SW 1271 (cell line): ENCODE measurements at regions not wholly inside any gene's neighbourhood (a gene's known extent, or its start where the extent isn't known, plus 50 kb on each side); places are given as distances from the start of the nearest gene placed in this dataset.
"Not testable (repeated sequence)": the region's sequence is repeated elsewhere in the genome, so short reads cannot be mapped to it uniquely, and the experiment has no call there.

Experiments used
- DNase-seq, 2 experiments: peaks; one replicate each; lab custom pipeline; 2025; lab: John Stamatoyannopoulos, UW

DNA sequence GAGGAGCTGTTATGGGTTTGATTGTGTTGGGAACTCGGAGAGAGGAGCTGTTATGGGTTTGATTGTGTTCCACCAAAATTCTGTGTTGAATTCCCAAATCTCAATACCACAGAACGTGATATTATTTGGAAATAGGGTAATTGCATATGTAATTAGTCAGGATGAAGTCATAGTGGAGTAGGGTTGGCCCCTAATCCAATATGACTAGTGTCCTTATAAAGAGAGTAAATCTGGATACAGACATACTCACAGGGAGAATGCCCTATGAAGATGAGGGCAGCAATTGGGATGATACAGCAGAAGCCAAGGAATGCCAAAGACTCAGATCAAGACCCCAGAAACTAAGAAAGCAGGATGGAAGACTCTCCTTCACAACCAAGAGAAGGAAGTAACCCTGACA is 1023.2 kb upstream of the ZEB2 start:
- DNase-seq = no peak

DNA sequence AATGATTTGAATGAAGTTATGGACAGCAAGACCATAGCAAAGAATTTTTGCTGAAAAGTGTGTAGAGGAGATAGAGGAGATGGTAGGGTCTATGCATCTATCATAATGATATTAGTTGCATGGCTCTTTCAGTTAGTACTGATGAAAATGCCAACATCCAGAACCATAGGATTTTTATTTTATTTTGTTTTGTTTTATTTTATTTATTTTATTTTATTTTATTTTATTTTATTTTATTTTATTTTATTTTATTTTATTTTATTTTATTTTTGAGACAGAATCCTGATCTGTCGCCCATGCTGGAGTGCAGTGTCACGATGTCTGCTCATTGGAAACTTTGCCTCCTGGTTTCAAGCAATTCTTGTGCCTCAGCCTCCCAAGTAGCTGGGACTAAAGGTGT is 1021.1 kb upstream of the ZEB2 start:
- DNase-seq = no peak

DNA sequence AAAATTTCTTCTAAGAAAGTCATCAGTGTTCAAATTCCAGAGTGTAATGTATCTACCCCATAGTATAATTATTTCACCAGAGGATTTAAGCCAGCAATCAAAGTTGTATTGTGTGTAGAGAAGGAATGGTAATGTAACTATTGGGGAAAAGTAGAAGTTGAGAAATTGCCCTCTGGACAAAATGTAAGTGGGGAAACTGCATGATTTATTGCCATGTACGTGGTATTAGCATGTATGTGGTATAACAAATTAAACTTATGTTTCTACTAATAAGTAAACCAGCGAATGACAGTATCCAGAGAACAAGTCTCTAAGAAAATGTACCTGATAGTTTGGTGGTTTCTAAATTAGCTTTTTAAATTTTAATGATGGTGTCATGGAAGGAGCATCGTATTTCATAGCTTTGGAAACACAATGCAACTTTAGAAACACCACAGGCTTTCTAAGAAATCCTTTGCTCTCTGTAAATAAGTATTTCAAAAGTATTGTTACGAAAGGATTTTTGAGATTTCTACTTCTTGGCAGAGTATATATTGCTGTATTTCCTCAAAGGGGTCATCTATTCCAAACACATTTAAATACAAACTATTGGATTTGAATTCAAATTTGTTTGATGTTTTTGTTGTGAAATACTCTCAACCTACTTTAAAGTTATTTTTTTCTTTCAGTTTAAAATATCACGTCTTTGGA is 1018.9 kb upstream of the ZEB2 start:
- DNase-seq = no peak

DNA sequence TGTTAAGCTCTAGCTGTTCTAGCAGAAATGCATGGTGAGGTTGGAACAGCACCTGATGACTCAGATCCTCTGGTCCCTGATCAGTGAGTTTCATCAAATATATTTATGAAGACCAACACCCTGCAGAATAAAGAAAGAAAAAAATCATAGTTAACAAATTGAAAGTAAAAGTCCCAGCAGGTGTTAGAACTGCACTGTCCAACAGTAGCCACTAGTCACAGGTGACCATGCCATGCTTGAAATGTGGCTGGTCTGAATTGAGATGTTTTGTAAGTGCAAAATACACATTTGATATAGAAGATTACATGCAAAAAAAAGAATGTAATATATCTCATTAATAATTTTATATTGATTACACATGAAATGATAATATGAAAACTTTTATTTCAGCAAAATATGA is 1010.7 kb upstream of the ZEB2 start:
- DNase-seq = no peak

DNA sequence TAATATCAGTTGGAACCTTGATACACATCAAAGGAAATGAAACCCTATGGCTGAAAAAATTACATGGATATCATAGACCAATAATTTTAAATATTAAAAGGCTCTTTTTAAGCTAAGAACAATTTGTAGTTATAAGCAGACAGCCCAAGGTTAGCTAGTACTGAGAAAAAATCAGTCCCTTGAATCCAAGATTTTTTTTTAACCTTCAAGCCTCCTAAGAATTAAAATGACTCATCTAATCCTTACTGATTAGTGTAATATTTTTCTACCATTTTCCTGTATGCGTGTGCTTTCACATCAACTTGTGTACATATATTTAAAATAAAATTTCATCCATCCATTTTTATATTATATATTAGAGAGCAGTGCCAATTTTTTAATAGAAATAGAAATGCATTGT is 1004.9 kb upstream of the ZEB2 start:
- no peak for DNase-seq

DNA sequence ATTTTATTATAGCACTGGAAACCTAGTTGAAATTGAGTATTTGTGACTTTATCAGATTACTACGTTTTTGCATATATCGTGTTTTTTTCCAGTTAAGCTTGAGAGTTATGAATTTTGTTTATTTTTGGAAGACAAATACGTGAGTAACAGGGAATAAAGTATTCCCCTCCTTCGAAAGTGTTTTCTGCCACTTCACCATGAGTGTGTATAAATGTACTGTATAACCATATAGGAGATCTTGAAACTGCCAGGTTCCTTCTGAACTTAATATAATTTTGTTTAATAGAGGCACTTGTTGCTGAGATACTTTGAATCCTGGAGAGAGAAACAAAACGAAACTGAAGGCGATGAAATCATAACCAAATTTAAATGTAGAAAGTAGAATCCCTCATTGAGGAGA is 1004.4 kb upstream of the ZEB2 start:
- DNase-seq = no peak

DNA sequence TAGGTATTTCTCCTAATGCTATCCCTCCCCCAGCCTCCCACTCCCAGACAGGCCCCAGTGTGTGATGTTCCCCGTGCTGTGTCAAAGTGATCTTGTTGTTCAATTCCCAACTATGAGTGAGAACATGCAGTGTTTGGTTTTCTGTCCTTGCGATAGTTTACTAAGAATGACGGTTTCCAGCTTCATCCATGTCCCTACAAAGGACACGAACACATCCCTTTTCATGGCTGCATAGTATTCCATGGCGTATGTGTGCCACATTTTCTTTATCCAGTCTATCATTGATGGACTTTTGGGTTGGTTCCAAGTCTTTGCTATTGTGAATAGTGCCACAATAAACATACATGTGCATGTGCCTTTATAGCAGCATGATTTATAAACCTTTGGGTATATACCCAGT is 999.3 kb upstream of the ZEB2 start:
- not testable (repeated sequence) for DNase-seq

DNA sequence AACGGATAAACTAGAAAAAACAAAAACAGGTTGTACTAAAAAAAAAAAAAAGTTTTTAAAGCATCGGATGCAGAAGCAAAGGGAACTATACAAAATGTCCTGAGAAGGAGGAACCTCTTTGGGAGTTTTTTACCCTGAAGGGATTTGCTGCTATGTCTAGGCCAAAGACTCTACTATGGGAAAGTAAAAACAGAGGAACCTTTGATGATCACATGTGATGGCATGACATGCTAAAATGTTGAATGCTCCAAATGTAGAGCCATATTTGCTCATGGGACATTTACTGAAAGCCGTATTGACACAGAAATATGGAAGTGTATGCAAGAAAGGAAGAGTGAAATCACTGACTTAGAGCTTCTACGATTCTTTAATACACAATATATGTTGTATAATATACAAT is 992.0 kb upstream of the ZEB2 start:
- DNase-seq = no peak

DNA sequence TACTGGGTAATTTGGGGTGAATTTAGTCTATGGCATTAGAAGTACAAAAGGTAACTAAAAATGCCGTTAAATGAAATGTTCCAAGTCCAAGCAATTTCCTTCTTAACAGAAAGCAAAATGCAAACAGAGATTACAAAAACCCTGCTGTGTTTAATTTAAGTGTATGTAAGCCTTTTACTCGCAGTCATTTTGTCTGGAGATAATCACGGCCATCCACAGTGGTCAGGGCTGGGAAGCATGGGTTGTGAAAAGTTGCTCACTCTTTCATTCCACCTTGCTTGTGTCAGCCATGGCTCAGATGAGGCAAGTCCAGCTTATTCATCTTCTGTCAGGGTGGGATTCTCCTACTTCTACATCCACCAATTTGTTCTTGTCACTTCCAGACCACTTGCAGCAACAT is 983.6 kb upstream of the ZEB2 start:
- DNase-seq = no peak

DNA sequence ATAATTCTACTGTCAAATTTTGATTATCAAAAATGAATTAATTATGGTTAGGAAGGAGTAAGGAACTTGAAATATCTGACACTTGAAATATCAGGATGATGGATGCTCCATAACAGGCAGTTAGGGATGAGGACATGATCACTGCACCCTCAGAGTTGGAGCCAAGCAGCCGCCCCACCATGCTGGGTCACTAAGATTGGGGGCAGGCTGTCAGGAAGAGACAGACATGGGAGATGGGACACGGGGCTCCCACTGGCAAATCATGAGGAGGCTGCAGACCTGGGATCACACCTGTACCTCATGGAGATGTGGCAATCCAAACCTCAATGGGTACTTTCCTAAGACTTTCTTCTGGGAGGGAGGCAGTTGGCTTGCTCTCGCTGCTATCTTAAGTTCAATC is 982.0 kb upstream of the ZEB2 start:
- no peak for DNase-seq

DNA sequence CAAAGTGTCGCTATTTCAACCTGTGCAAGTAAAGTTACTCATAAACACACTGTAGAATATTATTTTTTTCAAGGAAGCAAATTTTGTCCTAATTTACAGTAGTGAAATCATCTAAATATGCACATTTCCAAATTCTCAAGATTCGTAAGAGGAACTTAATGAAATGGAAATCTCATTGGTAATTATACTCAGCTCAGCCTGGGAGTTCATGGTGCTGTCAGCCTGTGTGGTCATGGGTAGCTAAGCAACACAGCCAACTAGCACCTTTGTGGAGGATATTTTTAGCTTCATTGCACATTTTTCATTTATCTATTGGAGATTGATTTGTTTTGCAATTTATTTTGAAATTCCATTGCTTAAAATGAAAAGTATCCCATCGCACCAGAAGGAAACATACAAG is 975.7 kb upstream of the ZEB2 start:
- no peak for DNase-seq

DNA sequence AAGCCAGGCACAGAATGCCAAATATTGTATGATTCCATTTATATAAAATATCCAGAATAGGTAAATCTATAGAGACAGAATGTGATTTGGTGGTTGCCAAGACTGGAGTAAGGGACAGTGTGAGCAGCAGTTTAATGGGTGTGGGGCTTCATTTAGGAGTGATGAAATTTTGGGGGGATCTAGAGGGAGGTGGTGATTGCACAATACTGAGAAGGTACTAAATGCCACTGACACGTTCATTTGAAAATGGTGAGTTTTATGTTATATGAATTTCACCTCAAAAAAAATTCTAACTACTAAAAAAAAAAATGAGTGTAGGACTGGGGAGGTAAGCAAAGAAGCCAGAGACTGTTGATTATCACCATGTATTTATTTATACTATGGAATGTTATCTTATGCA is 974.5 kb upstream of the ZEB2 start:
- no peak for DNase-seq

DNA sequence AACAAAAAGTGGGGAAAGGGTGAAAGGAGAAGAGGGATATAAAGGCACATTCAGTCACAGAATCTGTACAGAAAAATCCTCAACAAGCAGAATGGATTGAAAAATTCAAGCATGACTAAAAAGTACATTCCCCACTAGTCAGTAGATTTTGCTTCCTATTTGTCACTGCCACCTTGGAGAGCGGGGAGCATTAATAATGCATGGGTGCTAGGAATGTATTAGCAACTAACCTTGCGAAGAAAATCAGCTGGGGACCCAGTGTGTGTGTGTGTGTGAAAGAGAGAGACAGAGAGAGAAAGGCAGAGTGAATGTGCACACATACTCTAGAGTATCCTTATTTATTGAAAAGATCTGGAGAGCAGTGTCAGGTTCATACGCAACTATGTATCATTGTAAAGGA is 968.7 kb upstream of the ZEB2 start:
- no peak for DNase-seq

DNA sequence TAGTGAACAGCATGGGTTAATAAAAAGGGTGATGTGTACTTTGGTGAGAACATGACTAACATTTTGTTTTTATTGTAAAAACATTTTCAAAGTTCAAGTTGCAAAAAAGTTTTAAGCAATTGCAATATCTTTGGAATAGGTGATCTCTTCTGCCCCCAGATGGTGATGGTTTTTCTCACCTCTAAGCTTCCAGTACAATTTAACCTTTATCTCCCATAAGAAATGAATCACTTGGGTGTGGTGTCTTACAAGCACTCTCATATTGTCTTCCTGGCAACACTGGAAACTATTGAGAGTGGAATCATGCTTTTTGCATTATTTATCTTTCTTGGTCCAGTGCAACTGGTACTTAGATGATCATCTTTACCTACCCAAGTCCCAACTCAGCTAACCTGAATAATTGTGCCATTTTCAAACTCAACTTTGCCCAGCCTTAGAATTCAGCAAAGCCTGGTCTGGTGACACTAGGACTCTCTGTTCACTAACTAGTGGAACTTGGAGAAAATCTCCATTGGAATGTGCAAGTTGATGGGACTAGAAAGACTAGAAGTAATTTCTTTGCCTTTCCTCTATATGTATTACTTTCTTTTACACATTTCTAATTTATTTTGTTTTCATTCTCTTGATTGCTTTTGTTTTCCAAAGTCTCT is 964.7 kb upstream of the ZEB2 start:
- DNase-seq = peak; percentile 3 to 64

DNA sequence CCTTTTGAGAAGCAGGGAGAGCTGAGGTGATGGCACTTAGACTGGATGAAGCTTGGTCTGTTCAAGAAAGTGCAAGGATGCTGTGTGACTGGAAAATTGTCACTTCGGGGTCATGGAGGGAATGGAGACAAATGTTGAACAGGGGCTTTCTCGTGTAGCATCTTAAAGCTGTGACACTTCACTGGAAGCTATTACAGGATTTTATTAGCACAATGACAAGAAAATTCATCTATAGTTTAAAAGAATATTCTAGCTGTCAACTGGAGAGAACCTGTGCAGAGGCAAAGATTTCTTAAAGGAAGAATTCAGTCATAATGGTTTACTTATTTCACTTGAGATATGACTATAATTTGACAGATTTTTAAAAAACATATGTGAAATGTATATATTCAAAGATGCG is 963.9 kb upstream of the ZEB2 start:
- no peak for DNase-seq

DNA sequence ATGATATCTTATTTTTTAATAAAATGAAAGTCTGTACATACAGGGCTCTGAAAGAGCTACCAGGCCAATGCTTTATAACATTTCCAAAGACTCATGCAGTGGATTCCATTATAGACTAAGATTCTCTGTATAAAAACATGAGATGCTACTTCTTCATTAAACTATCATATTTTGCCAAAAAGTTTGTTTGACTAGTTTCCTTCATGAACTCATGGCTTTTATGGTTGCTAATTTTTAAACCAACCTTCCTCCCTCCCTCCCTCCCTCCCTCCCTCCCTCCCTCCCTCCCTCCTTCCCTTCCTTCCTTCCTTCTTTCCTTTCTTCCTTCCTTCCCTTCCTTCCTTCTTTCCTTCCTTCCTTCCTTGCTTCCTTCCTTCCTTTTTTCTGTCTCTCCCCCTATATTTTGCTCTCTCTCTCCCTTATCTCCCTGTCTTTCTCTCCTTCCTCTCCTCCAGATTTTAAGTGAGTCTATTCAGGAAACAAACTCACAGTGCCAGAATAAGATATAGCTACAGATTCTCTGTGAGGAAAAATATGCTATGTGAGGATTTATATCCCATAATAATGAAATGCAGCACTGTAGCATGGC is 961.5 kb upstream of the ZEB2 start:
- no peak for DNase-seq

DNA sequence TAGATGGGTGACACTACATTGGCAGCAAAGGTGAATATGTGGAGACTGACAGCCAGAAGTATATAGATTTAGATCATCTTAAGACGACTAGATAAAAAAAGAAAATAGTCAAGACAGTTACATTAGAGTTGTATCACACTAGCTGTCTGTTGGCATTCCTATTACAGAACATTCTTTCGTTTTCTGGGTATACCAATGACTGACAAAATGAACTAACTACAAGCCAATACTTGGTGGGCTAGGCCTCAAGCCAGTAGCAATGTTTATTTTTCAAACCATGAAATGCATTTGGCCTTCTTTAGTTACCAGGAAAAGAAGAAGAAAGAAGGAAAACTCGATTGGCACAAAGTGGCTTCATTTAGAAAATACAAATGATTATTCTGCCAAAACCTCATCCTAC is 944.9 kb upstream of the ZEB2 start:
- no peak for DNase-seq

DNA sequence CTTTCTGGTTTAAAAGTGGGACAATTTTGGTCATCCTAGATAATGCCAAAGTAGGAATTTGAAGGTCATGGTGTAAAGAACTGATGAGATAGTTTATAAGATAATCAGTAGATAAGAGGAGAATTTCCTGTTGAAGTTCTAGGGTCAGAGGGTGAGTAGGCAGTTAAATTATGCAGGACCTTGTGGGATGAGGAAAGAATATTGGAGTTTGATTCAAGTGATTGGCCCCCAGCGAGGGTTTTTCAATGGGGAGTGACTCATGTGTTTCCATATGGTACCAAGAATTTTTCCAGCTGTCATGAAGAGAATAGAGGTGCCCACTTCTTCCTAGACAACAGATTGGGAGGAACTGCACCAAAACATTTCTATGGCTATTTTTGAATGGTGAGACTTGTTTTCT is 940.2 kb upstream of the ZEB2 start:
- DNase-seq = no peak

DNA sequence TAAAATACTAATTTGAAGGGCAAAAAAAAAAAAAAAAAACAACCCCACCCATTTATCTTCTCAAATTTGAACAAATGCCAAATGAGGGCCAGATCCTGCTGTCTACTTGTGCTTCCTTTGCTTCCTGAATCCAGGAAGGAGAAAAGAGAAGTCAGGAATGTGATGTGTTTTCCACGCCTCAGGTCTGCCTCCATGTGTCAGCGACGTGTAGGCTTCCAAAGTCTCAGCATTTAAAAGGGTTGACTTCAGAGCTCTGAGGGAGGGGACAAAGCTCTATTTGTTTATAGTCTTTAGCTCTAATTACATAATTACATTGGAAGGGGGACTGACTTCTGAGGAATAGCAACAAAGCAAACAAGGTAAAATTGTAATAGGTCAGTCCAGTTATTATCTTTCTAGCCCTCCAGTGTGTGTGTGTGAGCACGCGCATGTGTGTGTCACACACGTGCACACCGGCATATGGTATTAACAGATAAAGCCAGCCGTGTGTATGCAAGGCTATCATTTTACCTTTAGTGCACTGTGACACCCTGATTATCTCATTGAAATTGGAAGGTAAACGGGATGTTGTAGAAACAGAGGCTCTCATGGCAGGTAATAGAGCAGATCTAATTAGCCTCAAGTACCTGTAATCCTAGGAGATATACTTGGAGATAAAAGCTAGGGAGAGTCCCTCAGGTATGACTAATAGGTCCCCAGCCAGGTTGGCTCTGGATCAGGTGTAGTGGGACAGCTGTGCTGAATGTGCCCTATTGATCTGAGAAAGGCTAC is 911.4 kb upstream of the ZEB2 start:
- no peak for DNase-seq

DNA sequence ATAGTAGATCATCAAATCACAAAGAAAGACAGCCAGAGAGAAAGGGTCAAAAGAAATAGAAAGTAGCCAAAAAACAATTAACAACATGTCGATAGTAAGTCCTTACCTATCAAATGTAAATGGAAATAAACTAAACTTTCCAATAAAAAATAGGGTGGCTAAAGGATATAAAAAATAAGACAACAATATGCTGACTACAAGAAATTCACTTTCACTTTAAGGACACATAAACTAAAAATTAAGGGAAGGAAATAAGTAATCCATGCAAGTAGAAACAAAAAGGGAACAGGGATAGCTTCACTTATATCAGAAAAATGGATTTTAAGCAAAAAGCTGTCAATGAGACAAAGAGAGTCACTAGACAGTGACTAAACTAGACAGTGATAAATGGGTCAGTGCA is 903.9 kb upstream of the ZEB2 start:
- DNase-seq = no peak

DNA sequence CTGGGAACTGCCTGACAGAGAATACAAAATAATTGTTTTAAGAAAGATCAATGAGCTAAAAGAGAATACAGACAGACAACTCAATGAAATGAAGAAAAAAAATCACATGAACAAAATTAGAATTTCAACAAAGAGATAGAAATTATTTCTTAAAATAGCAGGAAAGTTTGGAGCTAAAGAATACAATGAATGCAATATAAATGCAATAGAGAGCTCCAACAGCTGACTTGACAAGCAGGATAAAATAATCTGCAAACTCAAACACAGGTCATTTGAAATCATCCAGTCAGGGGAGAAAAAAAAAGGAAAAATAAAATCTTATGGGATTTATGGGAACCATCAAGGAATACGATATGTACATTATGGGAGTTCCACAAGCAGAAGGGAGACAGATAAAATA is 902.7 kb upstream of the ZEB2 start:
- DNase-seq = no peak

DNA sequence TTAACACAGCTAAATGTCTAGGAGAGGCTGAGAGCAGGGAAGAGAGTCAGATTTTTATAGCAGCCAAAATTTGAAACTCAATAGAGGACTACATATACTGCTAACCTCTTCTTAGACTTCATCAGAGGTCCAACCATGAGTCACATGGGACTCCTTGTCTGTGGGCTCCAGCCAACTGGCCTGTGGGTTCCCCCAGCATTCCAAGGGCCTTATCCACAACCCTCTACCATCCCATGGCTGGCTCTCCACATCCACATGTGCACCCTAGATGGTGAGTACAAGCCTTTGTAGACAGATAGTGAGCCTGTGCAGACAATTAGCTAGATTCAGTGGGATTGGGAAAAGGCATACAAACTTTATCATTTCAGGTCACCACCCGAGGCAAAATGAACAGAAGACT is 901.9 kb upstream of the ZEB2 start:
- no peak for DNase-seq

DNA sequence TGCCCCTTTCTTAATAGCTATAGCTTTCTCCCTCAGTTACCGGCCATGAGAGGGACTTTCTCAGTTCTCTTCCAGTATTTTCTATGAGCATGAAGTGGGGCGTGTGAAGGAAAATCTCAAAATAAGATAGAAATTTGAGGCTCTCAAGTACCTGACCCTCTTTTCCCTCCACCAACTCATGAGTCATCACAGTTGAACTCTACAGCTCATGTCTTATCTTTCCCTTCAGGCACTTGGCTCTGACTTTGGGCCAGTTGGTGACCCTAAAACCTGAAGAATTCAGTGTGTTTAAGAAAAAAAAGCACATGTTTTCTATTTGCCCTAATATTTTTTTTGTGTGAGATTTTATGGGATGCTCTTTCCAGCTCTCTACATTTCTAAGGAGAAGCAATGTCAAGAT is 896.7 kb upstream of the ZEB2 start:
- DNase-seq = no peak
